Right ventricle myocardium inferior (tissue), 1 donor: ENCODE measurements at regions not wholly inside any gene's neighbourhood (a gene's known extent, or its start where the extent isn't known, plus 50 kb on each side); places are given as distances from the start of the nearest gene placed in this dataset.

ENCODE experiments used
- ATAC-seq: fragments of 200-7000 bp; cut with Tn5 transposase; one replicate; pipeline ENCODE4 v1.9.1; 2020; ENCODE audit warnings: mild to moderate bottlenecking, moderate library complexity
- DNase-seq: peaks from one replicate; pipeline ENCODE4 v3.0.0; 2021; ENCODE audit errors: missing footprints
- intact Hi-C: fragments of 100-400 bp; cut with DNase I; formaldehyde crosslinking; loops from one replicate; pipeline ENCODE4 v1.11.0; 2022
- donor health status: DM: no; HTN: yes; CAD: no; lungs with severe emphysema.

DNA sequence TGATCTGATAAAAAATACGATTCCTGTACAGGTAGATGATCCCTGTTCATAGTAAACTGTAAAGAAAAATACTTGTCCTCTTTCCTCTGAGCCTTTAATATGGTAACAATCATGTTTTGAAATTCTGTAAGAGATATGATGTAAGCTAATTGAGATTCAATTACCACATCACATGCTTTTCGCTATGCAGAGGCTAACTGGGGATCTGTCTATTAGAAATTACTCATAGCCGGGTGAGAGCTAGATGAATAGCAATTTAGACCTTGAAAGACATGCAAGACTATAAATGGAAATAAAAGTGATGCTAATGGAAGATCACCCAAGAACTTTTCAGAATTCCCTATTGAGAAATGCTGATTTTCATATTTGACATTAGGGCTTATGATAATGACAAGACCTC lies 579.9 kb upstream of the ZNF717 start:
- intact Hi-C loops: loop anchor here (5.0 kb wide), 1 partner anchor 207 kb away; no protein-coding TSS in a partner anchor
- DNase-seq (no peak), ATAC-seq (no peak)

DNA sequence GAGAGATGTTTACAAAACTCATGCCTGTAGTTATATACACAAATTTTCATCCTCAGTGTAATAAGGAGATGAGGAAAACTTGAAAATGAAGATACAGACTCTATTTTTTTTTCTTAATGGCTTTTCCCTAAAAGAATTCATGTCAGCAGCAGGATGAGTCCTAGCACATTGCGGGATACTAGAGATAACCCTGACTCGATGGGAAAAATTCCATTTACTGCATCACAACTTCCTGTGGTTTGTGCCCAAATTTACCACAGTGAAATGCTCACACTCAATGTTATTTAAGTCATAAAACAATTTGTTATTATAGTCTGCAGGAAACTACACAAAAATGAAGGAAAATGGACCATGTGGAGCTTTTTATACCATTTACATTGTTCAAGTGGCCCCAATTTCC lies 581.9 kb upstream of the ZNF717 start:
- intact Hi-C loops: loop anchor here (5.0 kb wide), 1 partner anchor 205 kb away; no protein-coding TSS in a partner anchor
- ATAC-seq: no peak
- no peak for DNase-seq

DNA sequence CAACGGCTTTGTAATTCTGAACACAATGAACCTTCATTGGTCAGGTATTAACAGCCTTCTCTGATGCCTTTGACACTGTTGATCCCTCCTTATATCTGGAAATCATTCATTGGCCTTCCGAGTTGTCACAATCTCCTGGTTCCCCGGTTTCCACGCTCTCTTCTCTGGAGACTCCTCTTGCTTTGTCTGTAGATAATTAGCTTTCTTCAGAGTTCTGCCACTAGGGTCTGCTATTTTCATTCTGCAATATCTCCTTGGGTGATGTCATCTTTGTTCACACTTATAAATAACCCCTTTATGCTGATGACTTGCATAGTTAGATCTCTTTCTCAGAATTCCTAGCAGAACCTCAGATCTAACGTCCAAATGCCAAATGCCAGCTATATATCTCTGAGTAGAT lies 583.8 kb upstream of the ZNF717 start:
- no peak for DNase-seq
- intact Hi-C loops: loop anchor here (5.0 kb wide), 1 partner anchor 203 kb away; no protein-coding TSS in a partner anchor
- no peak for ATAC-seq

DNA sequence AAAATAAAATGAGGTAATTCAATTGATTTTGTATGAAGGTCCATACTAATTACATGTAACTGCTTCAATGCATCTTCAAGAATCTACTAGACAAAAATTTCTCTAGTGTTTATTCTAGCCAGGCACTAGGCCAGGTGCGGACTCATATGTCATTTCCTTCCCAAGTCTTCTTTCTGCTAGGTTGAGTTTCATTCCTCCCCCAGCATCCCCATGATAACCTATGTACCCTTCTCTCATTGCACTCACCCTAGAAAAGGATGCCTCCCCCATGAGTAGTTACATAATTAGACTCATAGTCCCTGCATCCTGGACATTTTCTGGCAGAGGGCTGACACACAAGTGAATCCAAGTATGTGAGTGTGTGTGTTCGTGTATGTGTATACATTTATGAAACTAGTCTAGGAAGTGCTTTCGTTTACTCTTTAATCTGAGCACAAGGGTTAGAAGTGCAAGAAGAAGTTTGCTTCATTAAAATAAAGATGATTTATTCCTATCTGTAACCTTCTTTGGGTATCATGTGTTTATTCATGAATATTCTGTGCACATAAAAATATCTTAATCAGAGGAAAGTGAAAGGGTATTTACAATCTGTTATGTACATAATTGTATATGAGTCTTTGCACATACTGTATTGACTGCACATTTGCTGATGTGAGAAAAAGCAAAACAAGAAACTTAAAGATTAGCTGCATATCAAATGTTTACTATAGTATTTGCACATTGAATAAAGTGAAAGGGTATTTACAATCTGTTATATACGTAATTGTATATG lies 585.6 kb upstream of the ZNF717 start:
- no peak for ATAC-seq
- intact Hi-C loops: no loop called here
- no peak for DNase-seq

DNA sequence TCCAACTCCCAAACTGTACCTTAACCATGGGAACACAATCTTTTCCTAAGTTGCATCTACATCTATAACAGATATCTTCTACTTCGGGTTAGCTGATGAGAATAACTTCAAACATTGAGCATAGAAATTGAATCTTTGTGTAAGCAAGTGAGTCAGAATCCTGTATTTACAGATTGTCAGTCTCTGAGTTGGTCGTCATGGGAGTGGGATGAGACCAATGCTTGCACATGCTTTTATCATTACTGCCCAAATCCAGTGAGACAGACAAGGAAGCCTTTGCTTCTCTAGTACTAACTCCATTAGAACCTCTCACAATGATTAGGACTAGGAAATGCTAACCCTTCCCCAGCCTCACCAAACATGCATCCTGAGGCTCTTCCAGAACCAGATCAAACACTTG lies 587.1 kb upstream of the ZNF717 start:
- intact Hi-C loops: no loop called here
- ATAC-seq (no peak), DNase-seq (no peak)

DNA sequence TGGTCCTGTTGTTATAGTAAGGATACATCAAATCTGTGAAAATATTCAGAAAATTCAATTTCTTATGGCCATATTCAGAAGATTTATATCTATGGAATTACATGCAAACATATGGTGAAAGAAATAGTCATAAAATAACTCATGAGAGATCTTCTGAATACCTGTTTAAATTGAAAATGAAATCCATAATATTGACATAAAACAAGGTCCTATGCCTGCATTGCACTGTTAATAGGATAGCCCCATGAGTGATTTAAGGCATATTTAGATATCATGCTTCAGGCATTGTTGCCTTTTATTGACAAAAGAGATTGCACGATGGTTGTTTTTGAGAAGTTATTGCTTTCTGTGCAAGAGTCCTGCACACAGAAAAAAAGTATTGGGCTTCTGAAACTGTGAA lies 591.7 kb upstream of the ZNF717 start:
- ATAC-seq (no peak), DNase-seq (no peak)
- intact Hi-C loops: no loop called here

DNA sequence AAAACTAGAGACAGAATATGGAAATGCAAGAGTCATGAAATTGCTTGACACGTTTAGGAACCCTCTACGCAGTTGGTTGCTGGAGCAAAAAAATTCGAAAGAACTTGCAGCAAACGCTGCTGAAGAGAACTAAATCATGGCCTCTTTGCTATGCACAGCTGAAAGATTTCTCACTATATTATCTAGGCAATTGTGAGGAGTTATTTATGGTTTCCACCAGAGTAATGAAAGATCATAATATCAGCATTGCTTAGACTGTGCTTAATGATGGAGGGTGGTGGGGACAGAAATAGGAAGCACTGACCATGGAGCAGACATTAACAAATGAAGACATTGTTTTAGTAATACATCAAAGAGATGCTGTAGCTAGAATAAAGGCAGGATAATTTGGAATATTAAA lies 593.4 kb upstream of the ZNF717 start:
- ATAC-seq: no peak
- intact Hi-C loops: no loop called here

DNA sequence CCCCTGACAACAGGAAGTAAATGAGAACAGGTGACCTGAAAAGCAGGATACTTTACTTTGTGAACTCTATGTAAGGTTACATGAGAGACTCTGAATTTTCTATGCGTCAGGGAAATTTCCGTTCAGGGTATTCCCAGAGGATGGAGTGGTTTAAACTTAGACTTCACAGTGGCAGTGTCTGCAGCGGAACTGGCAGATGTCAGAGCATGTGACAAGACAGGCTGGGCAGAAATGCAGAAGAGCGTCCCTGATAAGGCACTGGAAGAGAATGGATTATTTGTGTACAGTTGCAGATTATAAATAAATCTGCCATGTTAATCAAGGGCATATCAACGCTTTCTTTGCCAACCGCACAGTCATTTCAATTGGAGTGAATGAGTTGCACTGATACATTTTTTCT lies 598.4 kb upstream of the ZNF717 start:
- ATAC-seq: no peak
- DNase-seq: no peak
- intact Hi-C loops: no loop called here

More for the DNA sequence above, 593.4 kb upstream of the ZNF717 start:
- DNase-seq: no peak

DNA sequence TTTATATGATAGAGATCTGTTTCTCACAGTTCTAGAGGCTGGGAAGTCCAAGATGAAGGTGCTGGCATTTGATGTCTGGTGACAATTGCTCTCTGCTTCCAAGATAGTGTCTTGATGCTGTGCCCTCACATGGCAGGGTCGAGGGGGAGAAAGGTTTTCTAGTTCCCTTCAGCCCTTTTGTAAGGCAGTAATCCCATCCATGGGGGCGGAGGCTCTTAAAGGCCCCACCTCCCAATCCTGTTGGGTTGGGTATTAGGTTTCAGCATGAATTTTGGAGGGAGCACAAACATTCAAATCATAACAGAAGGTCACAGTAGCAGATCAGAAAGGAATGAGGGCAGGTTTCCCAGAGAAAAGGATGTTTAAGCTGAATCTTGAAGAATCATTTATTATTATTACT lies 601.7 kb upstream of the ZNF717 start:
- DNase-seq (no peak), ATAC-seq (no peak)
- intact Hi-C loops: no loop called here

DNA sequence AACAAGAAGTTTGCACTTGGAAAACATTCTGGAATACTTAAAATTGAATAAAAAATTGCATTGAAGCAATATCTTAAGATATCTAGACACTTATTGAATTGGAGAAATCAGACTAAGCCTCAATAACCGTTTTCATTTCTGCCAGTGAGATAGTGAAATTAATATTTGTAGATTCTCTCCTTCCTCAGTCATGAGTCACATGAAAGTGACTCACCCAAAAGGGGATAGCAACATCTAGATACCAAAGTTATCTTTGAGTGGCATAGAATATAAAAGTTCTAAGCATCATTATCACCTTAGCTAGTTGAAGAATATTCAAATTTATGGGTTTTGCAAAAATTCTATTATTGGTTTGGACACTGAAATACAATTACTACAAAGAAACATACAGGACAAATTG lies 614.8 kb upstream of the ZNF717 start:
- intact Hi-C loops: no loop called here
- ATAC-seq: no peak
- no peak for DNase-seq

DNA sequence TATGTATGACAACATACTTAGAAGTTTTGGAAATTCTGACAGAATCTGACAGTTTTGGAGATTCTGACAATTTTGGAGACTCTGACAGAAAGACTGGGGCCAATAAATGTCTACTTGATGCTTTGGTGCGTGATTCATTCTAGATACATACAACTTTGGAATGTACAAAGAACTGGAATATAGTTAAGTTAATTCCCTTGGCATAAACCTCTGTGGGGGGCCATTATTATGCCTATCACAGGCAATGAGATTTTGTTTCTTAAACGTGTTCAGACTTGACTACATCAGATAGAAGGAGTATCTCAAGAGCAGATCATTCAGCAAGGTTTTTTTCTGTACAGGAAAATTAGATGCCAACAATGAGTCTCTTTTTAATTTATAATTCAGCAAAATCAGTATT lies 617.6 kb upstream of the ZNF717 start:
- ATAC-seq: no peak
- no peak for DNase-seq
- intact Hi-C loops: no loop called here

DNA sequence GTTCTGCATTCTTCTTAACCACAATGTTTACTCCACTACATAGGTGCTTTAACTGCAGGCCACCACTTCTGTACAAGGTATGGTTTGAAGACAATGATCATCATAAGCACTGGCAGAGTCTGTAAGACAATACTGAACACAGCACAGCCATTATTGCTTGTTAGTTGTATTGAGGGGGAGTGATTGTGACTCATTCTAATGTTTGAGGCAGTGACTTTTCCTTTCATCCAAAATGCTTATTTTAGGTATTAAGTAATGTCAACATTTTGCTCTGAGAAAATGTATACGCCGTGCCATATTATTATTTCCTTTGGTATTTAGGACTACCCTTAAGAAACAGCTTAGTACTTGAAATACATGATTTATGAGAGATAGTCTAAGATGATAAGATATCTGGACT lies 618.2 kb upstream of the ZNF717 start:
- DNase-seq (no peak), ATAC-seq (no peak)
- intact Hi-C loops: no loop called here

DNA sequence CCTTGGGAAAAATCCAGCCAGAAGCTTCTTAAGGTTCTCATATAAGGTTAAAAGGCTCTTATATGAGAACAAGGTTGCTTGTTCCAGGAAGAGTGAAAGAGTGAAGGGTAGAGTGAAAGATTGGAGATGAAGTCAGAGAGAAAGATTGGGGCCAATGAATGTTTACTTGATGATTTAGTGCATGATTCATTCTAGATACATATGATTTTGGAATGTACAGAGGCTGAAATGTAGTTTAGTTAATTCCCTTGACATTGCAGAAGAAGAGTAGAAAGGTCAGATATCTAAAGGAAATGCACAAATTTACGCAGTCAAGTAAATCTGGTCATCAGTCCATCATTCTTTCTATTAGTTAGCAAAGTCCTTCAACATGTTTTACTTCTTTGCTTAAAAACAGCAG lies 619.8 kb upstream of the ZNF717 start:
- ATAC-seq (no peak), DNase-seq (no peak)

DNA sequence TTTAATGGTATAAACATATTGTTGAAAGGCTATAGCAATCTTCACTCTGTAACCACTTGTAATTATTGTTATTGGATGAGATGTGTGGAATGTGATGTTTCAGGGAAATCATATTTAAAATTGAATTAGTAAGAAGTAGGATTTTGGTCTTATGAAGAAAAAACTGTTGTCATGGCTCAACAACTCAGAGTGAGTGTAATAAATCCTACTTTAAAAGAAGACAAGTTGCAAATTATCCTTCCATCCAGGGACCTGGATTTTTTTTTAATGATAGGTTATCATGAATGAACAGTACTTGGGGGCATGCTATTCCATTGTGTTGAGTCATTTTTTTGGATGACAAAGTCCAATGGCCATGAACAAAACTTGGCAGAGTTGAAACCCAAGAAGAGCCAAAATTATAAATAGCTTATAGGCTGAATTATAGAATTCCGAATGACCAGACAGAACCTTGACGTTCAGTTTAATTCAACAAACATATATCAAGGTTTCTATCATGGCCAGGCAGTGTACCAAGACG lies 625.5 kb upstream of the ZNF717 start:
- no peak for ATAC-seq
- intact Hi-C loops: no loop called here
- no peak for DNase-seq

More for the DNA sequence above, 619.8 kb upstream of the ZNF717 start:
- intact Hi-C loops: no loop called here

DNA sequence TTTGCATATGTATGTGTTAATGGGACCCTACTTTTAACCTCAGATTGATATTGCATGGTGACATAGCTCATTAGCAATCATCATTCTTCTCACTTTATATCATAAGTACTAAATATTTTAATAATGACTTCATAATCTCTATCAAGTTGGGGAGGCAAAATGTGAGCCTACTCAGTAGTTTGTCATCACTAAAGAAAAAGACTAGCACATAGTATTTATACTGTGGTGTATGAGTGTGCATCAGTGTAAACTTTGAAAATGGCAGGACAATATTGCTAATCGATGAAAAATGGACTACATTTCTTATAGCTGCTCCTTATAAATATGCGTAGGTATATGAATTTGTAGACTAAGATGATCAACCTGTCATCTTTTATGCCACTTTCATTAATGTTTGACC lies 624.5 kb upstream of the ROBO2 start:
- ATAC-seq: no peak
- no peak for DNase-seq
- intact Hi-C loops: no loop called here

DNA sequence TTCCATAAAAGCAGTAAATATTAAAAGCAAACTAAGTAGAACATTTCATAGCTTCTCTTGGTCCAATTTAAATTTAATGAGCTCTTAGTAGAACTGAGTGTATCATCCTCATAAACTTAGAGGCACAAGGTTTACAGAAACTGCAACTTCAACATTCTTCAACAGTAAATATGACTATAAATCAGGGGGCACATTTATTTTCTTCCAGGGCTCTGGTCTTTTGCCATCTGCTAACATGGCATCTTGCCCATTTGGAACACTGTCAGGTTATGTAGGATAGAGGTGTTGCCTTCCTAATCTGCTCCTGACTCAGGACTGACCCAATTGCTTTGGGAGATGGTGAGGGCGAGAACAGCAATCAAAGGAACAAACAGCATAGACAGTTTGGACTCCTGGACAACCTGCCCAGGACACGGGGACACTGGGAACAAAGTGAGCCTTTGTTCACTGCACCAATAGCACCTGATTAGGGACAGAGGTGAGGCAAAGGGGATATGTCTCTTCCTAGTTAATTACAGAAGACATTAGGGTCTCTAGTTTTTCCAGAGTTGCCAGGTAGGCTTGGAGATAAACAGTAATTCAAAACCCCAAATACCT lies 610.2 kb upstream of the ROBO2 start:
- intact Hi-C loops: no loop called here
- DNase-seq (no peak), ATAC-seq (no peak)

DNA sequence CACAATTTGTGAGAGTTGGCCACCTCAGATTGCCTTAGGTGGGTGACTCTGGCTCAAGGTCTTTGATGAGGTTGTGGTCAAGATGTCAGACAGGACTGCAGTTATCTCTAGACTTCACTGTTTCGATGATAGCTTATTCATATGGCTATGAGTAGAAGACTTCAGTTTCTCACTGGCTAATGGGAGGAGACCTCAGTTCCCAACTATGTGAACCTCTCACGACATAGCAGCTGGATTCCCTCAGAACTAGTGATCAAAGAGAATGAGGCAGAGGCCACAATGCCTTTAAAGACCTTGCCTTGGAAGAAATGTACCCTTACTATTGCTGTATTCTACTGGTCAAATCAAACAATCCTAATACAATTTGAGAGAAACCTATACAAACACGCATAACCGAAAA lies 607.5 kb upstream of the ROBO2 start:
- DNase-seq (no peak), ATAC-seq (no peak)
- intact Hi-C loops: no loop called here

DNA sequence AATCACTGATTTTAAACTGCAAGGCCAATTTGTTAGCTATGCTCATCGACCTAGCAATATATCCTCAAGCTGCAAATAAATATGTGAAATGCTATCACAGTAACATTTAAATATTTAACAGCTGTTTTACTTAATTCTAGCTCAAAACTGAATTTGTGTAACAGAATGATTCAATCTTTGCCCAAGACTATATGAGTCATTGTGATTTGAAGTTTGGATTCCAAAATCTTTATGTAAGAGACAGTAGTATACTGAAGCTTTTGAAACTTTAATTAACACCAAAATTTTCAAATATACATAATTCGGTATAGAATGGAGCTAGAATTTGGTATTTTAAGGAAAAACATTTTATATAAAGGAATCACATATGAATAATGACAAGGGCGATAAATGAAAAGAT lies 603.0 kb upstream of the ROBO2 start:
- intact Hi-C loops: no loop called here
- DNase-seq (no peak), ATAC-seq (no peak)

DNA sequence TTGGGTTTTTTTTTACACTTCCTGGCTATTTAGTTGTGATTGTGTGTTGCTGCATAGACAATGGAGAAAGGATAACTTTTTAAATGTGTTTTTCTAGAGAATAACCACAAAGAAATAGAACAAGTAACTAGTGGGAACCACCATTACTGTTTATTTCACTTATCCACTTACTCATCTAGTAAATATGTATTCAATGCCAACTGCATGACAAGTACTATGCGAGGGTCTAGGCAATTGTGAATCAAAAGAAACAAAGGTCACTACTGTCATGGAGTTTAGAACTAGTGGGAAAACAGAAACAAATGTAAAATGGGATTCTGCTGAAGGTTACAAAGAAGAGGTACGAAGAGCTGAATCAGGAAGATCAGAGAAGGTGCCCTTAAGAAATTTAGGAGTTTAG lies 600.9 kb upstream of the ROBO2 start:
- DNase-seq (no peak), ATAC-seq (no peak)
- intact Hi-C loops: no loop called here

DNA sequence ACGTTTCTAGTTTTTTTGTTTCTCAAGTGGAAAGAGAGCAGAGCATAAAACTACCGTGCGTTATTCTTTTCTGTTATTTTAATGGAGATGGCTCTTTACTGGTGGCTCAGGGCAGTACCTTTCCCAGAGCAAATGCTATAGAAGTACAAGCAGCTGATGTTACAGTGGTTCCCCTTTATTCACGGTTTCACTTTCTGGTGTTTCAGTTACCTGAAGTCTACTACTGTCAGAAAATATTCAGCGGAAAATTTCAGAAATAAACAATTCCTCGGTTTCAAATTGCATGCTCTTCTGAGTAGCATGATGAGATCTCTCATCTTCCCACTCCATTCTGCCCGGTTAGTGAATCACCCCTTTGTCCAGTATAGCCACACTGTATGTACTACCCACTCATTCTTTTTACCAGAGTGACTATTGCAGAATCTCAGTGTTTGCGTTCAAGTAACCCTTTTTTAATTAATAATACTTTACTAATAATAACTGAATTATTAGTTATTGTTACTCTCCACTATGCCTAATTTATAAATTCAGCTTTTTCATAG lies 597.5 kb upstream of the ROBO2 start:
- no peak for DNase-seq
- intact Hi-C loops: no loop called here
- ATAC-seq: no peak
